Mucosa of descending colon (tissue), 3 donors: ENCODE measurements at regions not wholly inside any gene's neighbourhood (a gene's known extent, or its start where the extent isn't known, plus 50 kb on each side); places are given as distances from the start of the nearest gene placed in this dataset.
"Not testable (repeated sequence)": the region's sequence is repeated elsewhere in the genome, so short reads cannot be mapped to it uniquely, and the experiment has no call there.

Experiments
- ATAC-seq: fragments of 200-7000 bp; cut with Tn5 transposase; one replicate; pipeline ENCODE4 v1.9.1; 2020; ENCODE audit warnings: mild to moderate bottlenecking, moderate library complexity
- DNase-seq, 3 donors: peaks; one replicate each; pipeline ENCODE4 v3.0.0-alpha.2; 2020
- H3K36me3 ChIP-seq: fragments of 200-600 bp; one replicate; pipeline ENCODE4 v1.8.0; 2021; ENCODE audit warnings: low read depth, mild to moderate bottlenecking
- H3K4me1 ChIP-seq: fragments of 200-600 bp; one replicate; pipeline ENCODE4 v1.8.0; 2021; ENCODE audit warnings: low read depth, mild to moderate bottlenecking
- H3K4me3 ChIP-seq: fragments of 200-600 bp; one replicate; pipeline ENCODE4 v1.8.0; 2021; ENCODE audit warnings: mild to moderate bottlenecking
- H3K9me3 ChIP-seq: fragments of 200-600 bp; one replicate; pipeline ENCODE4 v1.8.0; 2021; ENCODE audit warnings: mild to moderate bottlenecking
- CTCF ChIP-seq: fragments of 200-600 bp; IDR thresholded peaks from one replicate; pipeline ENCODE4 v1.8.0; 2022; ENCODE audit warnings: antibody characterized with exemption, mild to moderate bottlenecking
- intact Hi-C, 2 donors: fragments of 100-400 bp; cut with DNase I in 1 of 2; cut with micrococcal nuclease in 1 of 2; formaldehyde crosslinking; loops; one replicate each; pipeline versions ENCODE4 v1.11.0 to v1.11.1; 2022; cut with DNase I, micrococcal nuclease
- donor health status: DM: no; HTN: no; CAD: no; lungs with moderate emphysema.
- donor health status: DM: no; HTN: no; CAD: no.
- donor health status: DM: no; HTN: yes; CAD: no.

- Histone ChIP-seq H3K36me3 (no peaks in the 10 kb centered on the region), H3K4me1 (no peaks in the 10 kb centered on the region), H3K9me3 (peaks cover 10% of the 10 kb centered on the region), H3K4me3 (no peak overlapping the region)
- no peak for ATAC-seq
- intact Hi-C loops: no loop called here
- no peak for TF ChIP-seq CTCF
- no peak for DNase-seq
These were observed 803.9 kb upstream of the PCDH10 start for GRCh38 chr4:132344924-132345828.

- intact Hi-C loops: no loop called here
- no peak for TF ChIP-seq CTCF
- H3K4me1 ChIP-seq: no peaks in the 10 kb centered on the region
These were observed 803.1 kb upstream of the PCDH10 start for GRCh38 chr4:132346016-132346415.

GRCh38 chr4:132351606-132352005 lies 797.5 kb upstream of the PCDH10 start:
- intact Hi-C loops, H3K4me1 ChIP-seq, ATAC-seq, DNase-seq, H3K4me3 ChIP-seq, H3K36me3 ChIP-seq: not testable (repeated sequence)
- peaks cover 16% of the 10 kb centered on the region for H3K9me3 ChIP-seq

More at GRCh38 chr4:132346016-132346415, 803.1 kb upstream of the PCDH10 start:
- ATAC-seq (no peak), DNase-seq (no peak)
- Histone ChIP-seq H3K4me3 (no peak overlapping the region), H3K9me3 (peaks cover 10% of the 10 kb centered on the region), H3K36me3 (no peaks in the 10 kb centered on the region)

GRCh38 chr4:132382243-132382642 lies 766.9 kb upstream of the PCDH10 start:
- no peaks in the 10 kb centered on the region for H3K36me3 ChIP-seq
- no peak for TF ChIP-seq CTCF
- H3K4me1 ChIP-seq: no peaks in the 10 kb centered on the region
- intact Hi-C loops: no loop called here
- H3K9me3 ChIP-seq: peaks cover 3% of the 10 kb centered on the region
- no peak for DNase-seq
- ATAC-seq: no peak
- no peak overlapping the region for H3K4me3 ChIP-seq

- intact Hi-C loops: no loop called here
- ATAC-seq: no peak
- no peak for DNase-seq
- Histone ChIP-seq H3K9me3 (peaks cover 3% of the 10 kb centered on the region), H3K36me3 (no peaks in the 10 kb centered on the region), H3K4me3 (no peak overlapping the region), H3K4me1 (no peaks in the 10 kb centered on the region)
- no peak for TF ChIP-seq CTCF
These were observed 765.4 kb upstream of the PCDH10 start for GRCh38 chr4:132383571-132384199.

GRCh38 chr4:132384709-132385108 lies 764.4 kb upstream of the PCDH10 start:
- H3K9me3 ChIP-seq: peaks cover 3% of the 10 kb centered on the region
- H3K4me1 ChIP-seq: no peaks in the 10 kb centered on the region
- no peaks in the 10 kb centered on the region for H3K36me3 ChIP-seq
- no peak for ATAC-seq
- no peak for DNase-seq
- TF ChIP-seq CTCF: no peak
- no peak overlapping the region for H3K4me3 ChIP-seq
- intact Hi-C loops: no loop called here
